CD14-positive monocyte (primary cell): ENCODE measurements at regions not wholly inside any gene's neighbourhood (a gene's known extent, or its start where the extent isn't known, plus 50 kb on each side); places are given as distances from the start of the nearest gene placed in this dataset.

Experiments used
- DNase-seq, 3 donors: peaks; one replicate each; pipeline ENCODE4 v3.0.0-alpha.2; 2011 to 2022
- H2AFZ ChIP-seq: 2 replicates; pipeline ENCODE4 v1.6.0; 2012; ENCODE audit warnings: mild to moderate bottlenecking, low read depth, low read length, inconsistent platforms; ENCODE audit not compliant: insufficient read depth, poor library complexity, severe bottlenecking
- H3K27ac ChIP-seq, 2 donors: 1 replicate in 1 of 2; 2 replicates in 1 of 2; pipeline ENCODE4 v1.5.1; 2012 to 2013; ENCODE audit warnings: low read length in 2 of 2, control low read depth in 1 of 2, inconsistent platforms in 1 of 2, low read depth in 1 of 2, mild to moderate bottlenecking in 1 of 2
- H3K27me3 ChIP-seq, 2 donors: one replicate each; pipeline versions ENCODE4 v1.6.0 to v1.6.1; 2011 to 2013; ENCODE audit warnings: low read length in 2 of 2; ENCODE audit not compliant: control insufficient read depth in 2 of 2, insufficient read depth in 2 of 2
- H3K36me3 ChIP-seq, 2 donors: replicated peaks in 1 of 2; 1 replicate in 1 of 2; 2 replicates in 1 of 2; pipeline versions ENCODE4 v1.5.1 to v1.6.1; 2012 to 2013; ENCODE audit warnings: low read length in 2 of 2, control low read depth in 1 of 2, inconsistent platforms in 1 of 2, mild to moderate bottlenecking in 1 of 2; ENCODE audit not compliant: insufficient read depth in 2 of 2, control insufficient read depth in 1 of 2
- H3K4me1 ChIP-seq, 2 donors: 1 replicate in 1 of 2; 2 replicates in 1 of 2; pipeline versions ENCODE4 v1.5.1 to v1.6.1; 2012 to 2013; ENCODE audit warnings: low read length in 2 of 2, control low read depth in 1 of 2, inconsistent platforms in 1 of 2, mild to moderate bottlenecking in 1 of 2, moderate library complexity in 1 of 2; ENCODE audit not compliant: insufficient read depth in 2 of 2, control insufficient read depth in 1 of 2
- H3K4me2 ChIP-seq: replicated peaks from 2 replicates; pipeline ENCODE3; 2012; ENCODE audit warnings: low read length, moderate library complexity, mild to moderate bottlenecking; ENCODE audit not compliant: poor library complexity, severe bottlenecking; ENCODE audit errors: extremely low read depth
- H3K4me3 ChIP-seq, 3 experiments: fragments of 200-600 bp in 1 of 3; sonication (generic) in 1 of 3; replicated peaks in 1 of 3; 1 replicate in 2 of 3; 2 replicates in 1 of 3; pipeline ENCODE4 v1.5.1; 2011 to 2013; ENCODE audit warnings: low read length in 3 of 3, mild to moderate bottlenecking in 3 of 3, control low read depth in 2 of 3, low read depth in 2 of 3, inconsistent platforms in 1 of 3, moderate library complexity in 1 of 3
- H3K79me2 ChIP-seq: 2 replicates; pipeline ENCODE4 v1.6.0; 2012; ENCODE audit warnings: mild to moderate bottlenecking, control low read depth, inconsistent platforms, low read length, moderate library complexity; ENCODE audit not compliant: insufficient read depth
- H3K9ac ChIP-seq: 2 replicates; pipeline ENCODE4 v1.6.0; 2017; ENCODE audit warnings: low read length, mild to moderate bottlenecking; ENCODE audit not compliant: insufficient read depth, poor library complexity, severe bottlenecking
- H3K9me3 ChIP-seq, 2 donors: replicated peaks in 1 of 2; 1 replicate in 1 of 2; 2 replicates in 1 of 2; pipeline versions ENCODE4 v1.5.1 to v1.6.1; 2012 to 2013; ENCODE audit warnings: low read length in 2 of 2, control low read depth in 1 of 2; ENCODE audit not compliant: control insufficient read depth in 1 of 2, insufficient read depth in 1 of 2
- H4K20me1 ChIP-seq: 2 replicates; pipeline ENCODE4 v1.6.0; 2012; ENCODE audit warnings: mild to moderate bottlenecking, low read length, control low read depth, moderate library complexity; ENCODE audit not compliant: insufficient read depth
- H3K27ac Mint-ChIP-seq, 7 donors: one replicate each; pipeline ENCODE4 v1.8.0; 2020; ENCODE audit warnings: mild to moderate bottlenecking in 7 of 7, mixed read lengths in 7 of 7, moderate library complexity in 6 of 7, inconsistent platforms in 2 of 7
- H3K27me3 Mint-ChIP-seq, 3 donors: one replicate each; pipeline ENCODE4 v1.8.0; 2021 to 2022; ENCODE audit warnings: low read depth in 3 of 3, mild to moderate bottlenecking in 3 of 3, mixed read lengths in 3 of 3, moderate library complexity in 3 of 3, inconsistent platforms in 1 of 3
- H3K36me3 Mint-ChIP-seq, 2 donors: one replicate each; pipeline ENCODE4 v1.8.0; 2020; ENCODE audit warnings: mixed read lengths in 2 of 2, inconsistent platforms in 1 of 2, mild to moderate bottlenecking in 1 of 2
- H3K4me1 Mint-ChIP-seq: one replicate; pipeline ENCODE4 v1.8.0; 2020; ENCODE audit warnings: mild to moderate bottlenecking, mixed read lengths
- H3K4me3 Mint-ChIP-seq, 2 donors: one replicate each; pipeline ENCODE4 v1.8.0; 2020; ENCODE audit warnings: mild to moderate bottlenecking in 2 of 2, mixed read lengths in 2 of 2, moderate library complexity in 1 of 2
- H3K9me3 Mint-ChIP-seq, 7 donors: one replicate each; pipeline ENCODE4 v1.8.0; 2020 to 2022; ENCODE audit warnings: mixed read lengths in 7 of 7, mild to moderate bottlenecking in 6 of 7, moderate library complexity in 6 of 7, inconsistent platforms in 2 of 7
- CTCF ChIP-seq: fragments of 200-600 bp; IDR thresholded peaks from one replicate; pipeline ENCODE4 v1.8.0; 2022; ENCODE audit warnings: antibody characterized with exemption, mild to moderate bottlenecking
- WGBS: methylation state at CpG from one replicate; pipeline ENCODE4 v1.1.5; 2013; ENCODE audit warnings: missing lambda C conversion rate; ENCODE audit not compliant: insufficient coverage; 5-methylcytosine and 5-hydroxymethylcytosine counted together
- intact Hi-C, 2 donors: fragments of 100-400 bp; cut with micrococcal nuclease; formaldehyde crosslinking; loops; one replicate each; pipeline versions ENCODE4 v1.15.0 to v1.15.1; 2023

- no peaks in the 10 kb centered on the region for H3K79me2 ChIP-seq
- no peak for TF ChIP-seq CTCF
- Mint-ChIP-seq H3K27ac (no peak overlapping the region), H3K4me1 (no peaks in the 10 kb centered on the region), H3K36me3 (no peaks in the 10 kb centered on the region), H3K4me3 (no peak overlapping the region), H3K9me3 (peaks cover 0 to 7% (median 0%) of the 10 kb centered on the region in 7 donors), H3K27me3 (no peaks in the 10 kb centered on the region)
- H3K9me3 ChIP-seq: peaks cover 0 to 5% of the 10 kb centered on the region in 2 donors
- no peak overlapping the region for H3K9ac ChIP-seq
- H4K20me1 ChIP-seq: no peaks in the 10 kb centered on the region
- DNase-seq: no peak
- H2AFZ ChIP-seq: no peak overlapping the region
- H3K27me3 ChIP-seq: no peaks in the 10 kb centered on the region
- intact Hi-C loops: no loop called here
- no peak overlapping the region for H3K27ac ChIP-seq
- H3K4me2 ChIP-seq: no peak overlapping the region
- no peaks in the 10 kb centered on the region for H3K4me1 ChIP-seq
- no peaks in the 10 kb centered on the region for H3K36me3 ChIP-seq
- no peak overlapping the region for H3K4me3 ChIP-seq
These were observed 176.2 kb upstream of the TACR3 start for GRCh38 chr4:103895876-103896465.

- Histone ChIP-seq H3K27ac (no peak overlapping the region), H4K20me1 (no peaks in the 10 kb centered on the region), H2AFZ (no peak overlapping the region), H3K27me3 (no peaks in the 10 kb centered on the region), H3K4me2 (no peak overlapping the region), H3K4me3 (no peak overlapping the region), H3K36me3 (no peaks in the 10 kb centered on the region), H3K9me3 (peaks cover 0 to 5% of the 10 kb centered on the region in 2 donors), H3K9ac (no peak overlapping the region), H3K4me1 (no peaks in the 10 kb centered on the region), H3K79me2 (no peaks in the 10 kb centered on the region)
- H3K27me3 Mint-ChIP-seq: no peaks in the 10 kb centered on the region
- TF ChIP-seq CTCF: no peak
- H3K36me3 Mint-ChIP-seq: no peaks in the 10 kb centered on the region
- no peak overlapping the region for H3K27ac Mint-ChIP-seq
- H3K4me1 Mint-ChIP-seq: no peaks in the 10 kb centered on the region
- intact Hi-C loops: no loop called here
- H3K4me3 Mint-ChIP-seq: no peak overlapping the region
- H3K9me3 Mint-ChIP-seq: peaks cover 0 to 6% (median 2%) of the 10 kb centered on the region in 7 donors
- WGBS: no CpG with 5 or more reads among the region's 3 CpGs
- DNase-seq: no peak
These were observed 172.8 kb upstream of the TACR3 start for GRCh38 chr4:103892586-103892985.
